ENCODE measurements at regions not wholly inside any gene's neighbourhood (a gene's known extent, or its start where the extent isn't known, plus 50 kb on each side); places are given as distances from the start of the nearest gene placed in this dataset.
"Not testable (repeated sequence)": the region's sequence is repeated elsewhere in the genome, so short reads cannot be mapped to it uniquely, and the experiment has no call there.

GRCh38 chr6:49110916-49111315 is 352.1 kb downstream of the MMUT start:
- no peak for DNase-seq

- DNase-seq: not testable (repeated sequence)
Measured at GRCh38 chr6:49097664-49098063, 365.4 kb downstream of the MMUT start.

GRCh38 chr6:49097116-49097515 is 365.9 kb downstream of the MMUT start:
- DNase-seq: no peak

GRCh38 chr6:49088631-49089030 is 374.4 kb downstream of the MMUT start:
- no peak for DNase-seq

GRCh38 chr6:49087369-49087768 is 375.7 kb downstream of the MMUT start:
- peak in 1 of 51 donors; percentile 1 for DNase-seq

GRCh38 chr6:49082611-49083010 is 380.4 kb downstream of the MMUT start:
- DNase-seq: no peak

GRCh38 chr6:49072885-49073620 is 390.0 kb downstream of the MMUT start:
- DNase-seq: no peak

GRCh38 chr6:49072146-49072545 is 390.9 kb downstream of the MMUT start:
- no peak for DNase-seq

- DNase-seq: no peak
Measured at GRCh38 chr6:49070411-49070810, 392.6 kb downstream of the MMUT start.

GRCh38 chr6:49054311-49054710 is 408.7 kb downstream of the MMUT start:
- DNase-seq: no peak

GRCh38 chr6:49052901-49053300 is 410.2 kb downstream of the MMUT start:
- DNase-seq: no peak

GRCh38 chr6:49051281-49051680 is 411.8 kb downstream of the MMUT start:
- DNase-seq: no peak

GRCh38 chr6:49050584-49050983 is 412.5 kb downstream of the MMUT start:
- DNase-seq: no peak

GRCh38 chr6:49038294-49038822 is 424.7 kb downstream of the MMUT start:
- no peak for DNase-seq

GRCh38 chr6:49030251-49031020 is 432.6 kb downstream of the MMUT start:
- DNase-seq: no peak

GRCh38 chr6:49027644-49028043 is 435.4 kb downstream of the MMUT start:
- DNase-seq: no peak

- DNase-seq: no peak
Measured at GRCh38 chr6:49025273-49026240, 437.5 kb downstream of the MMUT start.

GRCh38 chr6:49004801-49005200 is 458.3 kb downstream of the MMUT start:
- DNase-seq: no peak

GRCh38 chr6:49003348-49003747 is 459.7 kb downstream of the MMUT start:
- no peak for DNase-seq

- DNase-seq: peak in 13 of 51 donors; percentile 1 to 32 (median 11)
Measured at GRCh38 chr6:49001856-49002541, 461.1 kb downstream of the MMUT start.

- no peak for DNase-seq
Measured at GRCh38 chr6:48998574-48998973, 464.5 kb downstream of the MMUT start.

All from hypothalamus (tissue), 51 donors.